ENCODE measurements at regions not wholly inside any gene's neighbourhood (a gene's known extent, or its start where the extent isn't known, plus 50 kb on each side); places are given as distances from the start of the nearest gene placed in this dataset.
"Not testable (repeated sequence)": the region's sequence is repeated elsewhere in the genome, so short reads cannot be mapped to it uniquely, and the experiment has no call there.

- Histone ChIP-seq H3K27me3 (ENCODE audit: control insufficient read depth, insufficient read depth, low read length) (no peaks in the 10 kb centered on the region), H3K4me3 (ENCODE audit: low read depth, low read length) (no peak overlapping the region), H3K4me1 (ENCODE audit: control insufficient read depth, insufficient read depth, low read length) (peaks cover 15% of the 10 kb centered on the region), H3K9ac (ENCODE audit: low read depth, low read length) (no peak overlapping the region), H3K36me3 (ENCODE audit: control insufficient read depth, insufficient read depth, low read length) (no peaks in the 10 kb centered on the region), H3K9me3 (ENCODE audit: control insufficient read depth, insufficient read depth, low read length) (no peaks in the 10 kb centered on the region), H3K27ac (ENCODE audit: low read depth, low read length) (no peak overlapping the region)
Observed at GRCh38 chr10:27345455-27345920, 104.9 kb upstream of the ACBD5 start.

- H3K27ac ChIP-seq (ENCODE audit: low read depth, low read length) = no peak overlapping the region
- H3K27me3 ChIP-seq (ENCODE audit: control insufficient read depth, insufficient read depth, low read length) = no peaks in the 10 kb centered on the region
- no peak overlapping the region for H3K4me3 ChIP-seq (ENCODE audit: low read depth, low read length)
- no peak overlapping the region for H3K9ac ChIP-seq (ENCODE audit: low read depth, low read length)
- H3K4me1 ChIP-seq (ENCODE audit: control insufficient read depth, insufficient read depth, low read length) = peaks cover 15% of the 10 kb centered on the region
- no peaks in the 10 kb centered on the region for H3K36me3 ChIP-seq (ENCODE audit: control insufficient read depth, insufficient read depth, low read length)
- H3K9me3 ChIP-seq (ENCODE audit: control insufficient read depth, insufficient read depth, low read length) = no peaks in the 10 kb centered on the region
Observed at GRCh38 chr10:27344568-27345454, 104.2 kb upstream of the ACBD5 start.

GRCh38 chr10:27341001-27341400 is 100.4 kb upstream of the ACBD5 start:
- Histone ChIP-seq H3K9me3 (ENCODE audit: control insufficient read depth, insufficient read depth, low read length) (no peaks in the 10 kb centered on the region), H3K4me1 (ENCODE audit: control insufficient read depth, insufficient read depth, low read length) (peaks cover 12% of the 10 kb centered on the region), H3K27me3 (ENCODE audit: control insufficient read depth, insufficient read depth, low read length) (no peaks in the 10 kb centered on the region), H3K36me3 (ENCODE audit: control insufficient read depth, insufficient read depth, low read length) (no peaks in the 10 kb centered on the region), H3K4me3 (ENCODE audit: low read depth, low read length) (no peak overlapping the region), H3K27ac (ENCODE audit: low read depth, low read length) (no peak overlapping the region), H3K9ac (ENCODE audit: low read depth, low read length) (no peak overlapping the region)

- H3K36me3 ChIP-seq (ENCODE audit: control insufficient read depth, insufficient read depth, low read length) = not testable (repeated sequence)
Observed at GRCh38 chr10:27335246-27335645, 94.6 kb upstream of the ACBD5 start.

GRCh38 chr10:27330074-27330473 is 89.5 kb upstream of the ACBD5 start:
- Histone ChIP-seq H3K9ac (ENCODE audit: low read depth, low read length) (no peak overlapping the region), H3K36me3 (ENCODE audit: control insufficient read depth, insufficient read depth, low read length) (no peaks in the 10 kb centered on the region), H3K4me1 (ENCODE audit: control insufficient read depth, insufficient read depth, low read length) (no peaks in the 10 kb centered on the region), H3K27me3 (ENCODE audit: control insufficient read depth, insufficient read depth, low read length) (no peaks in the 10 kb centered on the region), H3K4me3 (ENCODE audit: low read depth, low read length) (no peak overlapping the region), H3K27ac (ENCODE audit: low read depth, low read length) (no peak overlapping the region), H3K9me3 (ENCODE audit: control insufficient read depth, insufficient read depth, low read length) (no peaks in the 10 kb centered on the region)

More at GRCh38 chr10:27335246-27335645, 94.6 kb upstream of the ACBD5 start:
- not testable (repeated sequence) for H3K9ac ChIP-seq (ENCODE audit: low read depth, low read length); H3K4me3 ChIP-seq (ENCODE audit: low read depth, low read length); H3K9me3 ChIP-seq (ENCODE audit: control insufficient read depth, insufficient read depth, low read length); H3K27ac ChIP-seq (ENCODE audit: low read depth, low read length); H3K4me1 ChIP-seq (ENCODE audit: control insufficient read depth, insufficient read depth, low read length); H3K27me3 ChIP-seq (ENCODE audit: control insufficient read depth, insufficient read depth, low read length)

GRCh38 chr10:27328946-27329345 is 88.3 kb upstream of the ACBD5 start:
- no peak overlapping the region for H3K4me3 ChIP-seq (ENCODE audit: low read depth, low read length)
- no peak overlapping the region for H3K9ac ChIP-seq (ENCODE audit: low read depth, low read length)
- no peaks in the 10 kb centered on the region for H3K4me1 ChIP-seq (ENCODE audit: control insufficient read depth, insufficient read depth, low read length)
- H3K27ac ChIP-seq (ENCODE audit: low read depth, low read length) = no peak overlapping the region
- H3K9me3 ChIP-seq (ENCODE audit: control insufficient read depth, insufficient read depth, low read length) = no peaks in the 10 kb centered on the region
- H3K27me3 ChIP-seq (ENCODE audit: control insufficient read depth, insufficient read depth, low read length) = no peaks in the 10 kb centered on the region
- no peaks in the 10 kb centered on the region for H3K36me3 ChIP-seq (ENCODE audit: control insufficient read depth, insufficient read depth, low read length)

GRCh38 chr10:27326748-27327147 is 86.2 kb upstream of the ACBD5 start:
- not testable (repeated sequence) for H3K4me3 ChIP-seq (ENCODE audit: low read depth, low read length); H3K9ac ChIP-seq (ENCODE audit: low read depth, low read length); H3K4me1 ChIP-seq (ENCODE audit: control insufficient read depth, insufficient read depth, low read length); H3K9me3 ChIP-seq (ENCODE audit: control insufficient read depth, insufficient read depth, low read length); H3K27me3 ChIP-seq (ENCODE audit: control insufficient read depth, insufficient read depth, low read length); H3K36me3 ChIP-seq (ENCODE audit: control insufficient read depth, insufficient read depth, low read length); H3K27ac ChIP-seq (ENCODE audit: low read depth, low read length)

- Histone ChIP-seq H3K9ac (ENCODE audit: low read depth, low read length) (peak overlapping the region; percentile 56), H3K4me3 (ENCODE audit: low read depth, low read length) (peak overlapping the region; percentile 65), H3K36me3 (ENCODE audit: control insufficient read depth, insufficient read depth, low read length) (no peaks in the 10 kb centered on the region), H3K27me3 (ENCODE audit: control insufficient read depth, insufficient read depth, low read length) (peaks cover 3% of the 10 kb centered on the region; the same call in 1 of the 2 replicates), H3K4me1 (ENCODE audit: control insufficient read depth, insufficient read depth, low read length) (peaks cover 5% of the 10 kb centered on the region; the same call in 1 of the 2 replicates), H3K27ac (ENCODE audit: low read depth, low read length) (no peak overlapping the region), H3K9me3 (ENCODE audit: control insufficient read depth, insufficient read depth, low read length) (no peaks in the 10 kb centered on the region)
Observed at GRCh38 chr10:27319752-27320431, 79.3 kb upstream of the ACBD5 start.

GRCh38 chr10:27319139-27319538 is 78.5 kb upstream of the ACBD5 start:
- H3K4me3 ChIP-seq (ENCODE audit: low read depth, low read length); H3K27me3 ChIP-seq (ENCODE audit: control insufficient read depth, insufficient read depth, low read length); H3K36me3 ChIP-seq (ENCODE audit: control insufficient read depth, insufficient read depth, low read length); H3K27ac ChIP-seq (ENCODE audit: low read depth, low read length); H3K9ac ChIP-seq (ENCODE audit: low read depth, low read length); H3K4me1 ChIP-seq (ENCODE audit: control insufficient read depth, insufficient read depth, low read length); H3K9me3 ChIP-seq (ENCODE audit: control insufficient read depth, insufficient read depth, low read length): not testable (repeated sequence)

GRCh38 chr10:27315082-27315481 is 74.5 kb upstream of the ACBD5 start:
- not testable (repeated sequence) for H3K36me3 ChIP-seq (ENCODE audit: control insufficient read depth, insufficient read depth, low read length); H3K9me3 ChIP-seq (ENCODE audit: control insufficient read depth, insufficient read depth, low read length); H3K9ac ChIP-seq (ENCODE audit: low read depth, low read length); H3K27me3 ChIP-seq (ENCODE audit: control insufficient read depth, insufficient read depth, low read length); H3K4me3 ChIP-seq (ENCODE audit: low read depth, low read length); H3K27ac ChIP-seq (ENCODE audit: low read depth, low read length); H3K4me1 ChIP-seq (ENCODE audit: control insufficient read depth, insufficient read depth, low read length)

- H3K27ac ChIP-seq (ENCODE audit: low read depth, low read length); H3K36me3 ChIP-seq (ENCODE audit: control insufficient read depth, insufficient read depth, low read length); H3K27me3 ChIP-seq (ENCODE audit: control insufficient read depth, insufficient read depth, low read length); H3K4me3 ChIP-seq (ENCODE audit: low read depth, low read length); H3K4me1 ChIP-seq (ENCODE audit: control insufficient read depth, insufficient read depth, low read length); H3K9ac ChIP-seq (ENCODE audit: low read depth, low read length); H3K9me3 ChIP-seq (ENCODE audit: control insufficient read depth, insufficient read depth, low read length): not testable (repeated sequence)
Observed at GRCh38 chr10:27313586-27313985, 73.0 kb upstream of the ACBD5 start.

All from HUES48 (cell line).